ENCODE measurements at regions not wholly inside any gene's neighbourhood (a gene's known extent, or its start where the extent isn't known, plus 50 kb on each side); places are given as distances from the start of the nearest gene placed in this dataset.
A peak's percentile ranks its signal among the peaks of the same experiment; 100 is the strongest.

- WGBS, 2 donors: 88 to 100% methylated on average over 1 of the region's 1 CpG
- H3K36me3 ChIP-seq (ENCODE audit: low read depth, missing control alignments): no peaks in the 10 kb centered on the region
- no peak overlapping the region for H3K4me3 ChIP-seq
- TF ChIP-seq POLR2A (IDR thresholded peaks at IDR 0.05): no peak
- no peak for TF ChIP-seq CTCF (IDR thresholded peaks at IDR 0.05)
- H3K9me3 ChIP-seq: no peaks in the 10 kb centered on the region
- H3K27me3 ChIP-seq: no peaks in the 10 kb centered on the region
- DNase-seq: peak; percentile 24
- no peak overlapping the region for H3K27ac ChIP-seq
- H3K4me1 ChIP-seq: no peaks in the 10 kb centered on the region
- intact Hi-C loops (cut with DNase I; ENCODE audit: low total_unique reads): no loop called here
These were observed 231.1 kb upstream of the ARHGAP24 start for GRCh38 chr4:85243857-85244256.

GRCh38 chr4:85244638-85245037, 230.3 kb upstream of the ARHGAP24 start:
- Histone ChIP-seq H3K4me3 (no peak overlapping the region), H3K36me3 (ENCODE audit: low read depth, missing control alignments) (no peaks in the 10 kb centered on the region), H3K4me1 (no peaks in the 10 kb centered on the region), H3K27me3 (no peaks in the 10 kb centered on the region), H3K9me3 (no peaks in the 10 kb centered on the region), H3K27ac (no peak overlapping the region)
- WGBS, 2 donors: 96 to 98% methylated on average over 1 of the region's 1 CpG
- no peak for DNase-seq
- no peak for TF ChIP-seq CTCF (IDR thresholded peaks at IDR 0.05)
- intact Hi-C loops (cut with DNase I; ENCODE audit: low total_unique reads): no loop called here

GRCh38 chr4:85246055-85246454, 228.9 kb upstream of the ARHGAP24 start:
- intact Hi-C loops (cut with DNase I; ENCODE audit: low total_unique reads): no loop called here
- H3K4me1 ChIP-seq: no peaks in the 10 kb centered on the region
- peak overlapping the region in 1 of 2 donors; percentile 23 for H3K4me3 ChIP-seq
- WGBS, 2 donors: 80 to 84% methylated on average over 21 of the region's 21 CpGs
- H3K9me3 ChIP-seq: no peaks in the 10 kb centered on the region
- TF ChIP-seq CTCF (IDR thresholded peaks at IDR 0.05) (no peak), POLR2A (IDR thresholded peaks at IDR 0.05) (no peak)
- no peak overlapping the region for H3K27ac ChIP-seq
- H3K36me3 ChIP-seq (ENCODE audit: low read depth, missing control alignments): no peaks in the 10 kb centered on the region
- H3K27me3 ChIP-seq: no peaks in the 10 kb centered on the region
- no peak for DNase-seq

GRCh38 chr4:85250852-85251251, 224.1 kb upstream of the ARHGAP24 start:
- H3K4me3 ChIP-seq: no peak overlapping the region
- TF ChIP-seq POLR2A (IDR thresholded peaks at IDR 0.05) (no peak), CTCF (IDR thresholded peaks at IDR 0.05) (no peak)
- no peaks in the 10 kb centered on the region for H3K27me3 ChIP-seq
- no peaks in the 10 kb centered on the region for H3K36me3 ChIP-seq (ENCODE audit: low read depth, missing control alignments)
- no peak overlapping the region for H3K27ac ChIP-seq
- H3K9me3 ChIP-seq: no peaks in the 10 kb centered on the region
- 70 to 76% methylated on average over 4 of the region's 4 CpGs for WGBS, 2 donors
- DNase-seq: no peak
- H3K4me1 ChIP-seq: no peaks in the 10 kb centered on the region
- intact Hi-C loops (cut with DNase I; ENCODE audit: low total_unique reads): no loop called here

- Histone ChIP-seq H3K4me1 (no peaks in the 10 kb centered on the region), H3K27ac (no peak overlapping the region), H3K9me3 (no peaks in the 10 kb centered on the region), H3K27me3 (no peaks in the 10 kb centered on the region), H3K4me3 (no peak overlapping the region), H3K36me3 (ENCODE audit: low read depth, missing control alignments) (no peaks in the 10 kb centered on the region)
- no peak for DNase-seq
- WGBS, 2 donors: 56 to 62% methylated on average over 1 of the region's 1 CpG
- intact Hi-C loops (cut with DNase I; ENCODE audit: low total_unique reads): no loop called here
- TF ChIP-seq CTCF (IDR thresholded peaks at IDR 0.05) (no peak), POLR2A (IDR thresholded peaks at IDR 0.05) (no peak)
These were observed 217.1 kb upstream of the ARHGAP24 start for GRCh38 chr4:85257817-85258370.
